ENCODE measurements at regions not wholly inside any gene's neighbourhood (a gene's known extent, or its start where the extent isn't known, plus 50 kb on each side); places are given as distances from the start of the nearest gene placed in this dataset.

- TF ChIP-seq CTCF (IDR thresholded peaks at IDR 0.05; ENCODE audit: insufficient read depth, low read length) (no peak), REST (IDR thresholded peaks at IDR 0.05; ENCODE audit: insufficient replicate concordance, low read depth) (no peak)
These were observed 897.8 kb downstream of the EPHA7 start for GRCh38 chr6:92521553-92521952.
